SK-N-SH (cell line): ENCODE measurements at regions not wholly inside any gene's neighbourhood (a gene's known extent, or its start where the extent isn't known, plus 50 kb on each side); places are given as distances from the start of the nearest gene placed in this dataset.

ENCODE experiments used
- CTCF ChIA-PET: fragments of 300-600, 350-600 bp; formaldehyde crosslinking; extraction: SDS; loops from one replicate; lab custom pipeline; 2021; lab: Yijun Ruan, JAX
- POLR2A ChIA-PET: fragments of 350-600 bp; sonication (Branson Sonifier 250); formaldehyde crosslinking; extraction: SDS; loops from one replicate; lab custom pipeline; 2020; ENCODE audit warnings: antibody characterized with exemption, inconsistent platforms; lab: Yijun Ruan, JAX
- DNase-seq: peaks from one replicate; pipeline ENCODE4 v3.0.0; 2012
- H2AFZ ChIP-seq: fragments of 200-600 bp; sonication (generic); 2 replicates; pipeline ENCODE4 v1.8.1; 2016; ENCODE audit warnings: antibody characterized with exemption, mild to moderate bottlenecking, low read depth
- H3F3A ChIP-seq: fragments of 200-600 bp; sonication (generic); replicated peaks from 2 replicates; pipeline ENCODE3; 2016; ENCODE audit warnings: antibody characterized with exemption, mild to moderate bottlenecking; ENCODE audit not compliant: insufficient read depth
- H3K27ac ChIP-seq, 2 experiments: fragments of 200-500 bp in 1 of 2; fragments of 200-600 bp in 1 of 2; sonication (Bioruptor generic) in 1 of 2; sonication (generic), shearing (Covaris generic) in 1 of 2; 2 replicates each; pipeline versions ENCODE4 v1.5.1 to v1.6.1; 2014 to 2016; ENCODE audit warnings: low read depth in 2 of 2, inconsistent platforms in 1 of 2, low read length in 1 of 2, mild to moderate bottlenecking in 1 of 2, mixed read lengths in 1 of 2
- H3K27me3 ChIP-seq: fragments of 200-600 bp; sonication (generic), shearing (Covaris generic); 2 replicates; pipeline ENCODE4 v1.6.1; 2016; ENCODE audit warnings: mixed run types; ENCODE audit not compliant: insufficient read depth
- H3K36me3 ChIP-seq, 2 experiments: fragments of 200-500 bp in 1 of 2; fragments of 200-600 bp in 1 of 2; sonication (Bioruptor generic) in 1 of 2; sonication (generic) in 1 of 2; replicated peaks in 1 of 2; 2 replicates each; pipeline versions ENCODE3 to v1.5.1; 2014 to 2016; ENCODE audit warnings: low read length in 1 of 2, mild to moderate bottlenecking in 1 of 2; ENCODE audit not compliant: insufficient read depth in 2 of 2, control insufficient read depth in 1 of 2
- H3K4me1 ChIP-seq, 2 experiments: fragments of 200-500 bp in 1 of 2; fragments of 200-600 bp in 1 of 2; sonication (Bioruptor generic) in 1 of 2; sonication (generic), shearing (Covaris generic) in 1 of 2; 2 replicates each; pipeline versions ENCODE4 v1.5.1 to v1.6.1; 2014 to 2016; ENCODE audit warnings: low read depth in 1 of 2, low read length in 1 of 2, mixed run types in 1 of 2; ENCODE audit not compliant: insufficient read depth in 2 of 2, control insufficient read depth in 1 of 2
- H3K4me2 ChIP-seq: fragments of 200-600 bp; sonication (generic), shearing (Covaris generic); 2 replicates; pipeline ENCODE4 v1.6.1; 2017; ENCODE audit warnings: mixed run types
- H3K4me3 ChIP-seq, 2 experiments: fragments of 200-500 bp in 1 of 2; fragments of 200-600 bp in 1 of 2; sonication (Bioruptor generic) in 1 of 2; sonication (generic), shearing (Covaris generic) in 1 of 2; 2 replicates each; pipeline versions ENCODE4 v1.5.1 to v1.8.1; 2014 to 2016; ENCODE audit warnings: low read depth in 2 of 2, inconsistent platforms in 1 of 2, low read length in 1 of 2, mild to moderate bottlenecking in 1 of 2, mixed read lengths in 1 of 2, moderate library complexity in 1 of 2
- H3K79me2 ChIP-seq: fragments of 200-600 bp; sonication (generic); 2 replicates; pipeline ENCODE4 v1.8.1; 2017; ENCODE audit warnings: mild to moderate bottlenecking; ENCODE audit not compliant: insufficient read depth
- H3K9ac ChIP-seq: fragments of 200-600 bp; sonication (generic); 2 replicates; pipeline ENCODE4 v1.6.1; 2017; ENCODE audit warnings: mixed run types
- H3K9me2 ChIP-seq: fragments of 200-600 bp; sonication (generic); 2 replicates; pipeline ENCODE4 v1.6.1; 2017; ENCODE audit warnings: mixed run types
- H3K9me3 ChIP-seq: fragments of 200-600 bp; sonication (generic); 2 replicates; pipeline ENCODE4 v1.6.1; 2017; ENCODE audit warnings: mixed run types, mild to moderate bottlenecking, moderate library complexity
- H4K20me1 ChIP-seq: fragments of 200-600 bp; sonication (generic); 2 replicates; pipeline ENCODE4 v1.6.1; 2017; ENCODE audit warnings: mild to moderate bottlenecking, mixed run types; ENCODE audit not compliant: insufficient read depth
- CHD2 ChIP-seq: fragments of 150-350 bp; IDR thresholded peaks from 2 replicates; pipeline ENCODE4 v1.6.1; 2018; ENCODE audit warnings: low read length; ENCODE audit not compliant: partially characterized antibody
- CTCF ChIP-seq: fragments of 200-600 bp; sonication (generic); IDR thresholded peaks from 2 replicates; pipeline ENCODE4 v1.6.1; 2017; ENCODE audit warnings: antibody characterized with exemption, mild to moderate bottlenecking, moderate library complexity
- ELF1 ChIP-seq: IDR thresholded peaks from 2 replicates; pipeline ENCODE4 v1.4.0; 2012
- EZH2phosphoT487 ChIP-seq: fragments of 200-600 bp; sonication (generic); IDR thresholded peaks from 2 replicates; pipeline ENCODE4 v1.6.1; 2017; ENCODE audit warnings: low read depth, mixed run types, mild to moderate bottlenecking, antibody characterized with exemption, moderate library complexity, borderline replicate concordance
- FOXJ3 ChIP-seq: sonication (generic); formaldehyde crosslinking; IDR thresholded peaks from 2 replicates; pipeline ENCODE4 v1.5.1; 2020; ENCODE audit warnings: mild to moderate bottlenecking, missing genetic modification reagents
- FOXM1 ChIP-seq: IDR thresholded peaks from 2 replicates; pipeline ENCODE4 v1.4.0; 2012; ENCODE audit warnings: low read depth, mild to moderate bottlenecking
- IRF3 ChIP-seq: fragments of 150-350 bp; IDR thresholded peaks from 2 replicates; pipeline ENCODE4 v1.6.1; 2016; ENCODE audit warnings: mild to moderate bottlenecking, low read depth, low read length
- JUND ChIP-seq: IDR thresholded peaks from 2 replicates; pipeline ENCODE4 v1.4.0; 2012
- MXI1 ChIP-seq: IDR thresholded peaks from 2 replicates; pipeline ENCODE4 v1.6.1; 2012; ENCODE audit warnings: mild to moderate bottlenecking, low read depth, low read length, improper control_type of control experiment
- NRF1 ChIP-seq: IDR thresholded peaks from 2 replicates; pipeline ENCODE4 v1.6.1; 2012; ENCODE audit warnings: low read depth, mild to moderate bottlenecking, low read length
- RAD21 ChIP-seq: IDR thresholded peaks from 2 replicates; pipeline ENCODE4 v1.6.1; 2012; ENCODE audit warnings: mild to moderate bottlenecking, low read length
- SIN3A ChIP-seq: IDR thresholded peaks from 2 replicates; pipeline ENCODE4 v1.6.1; 2012; ENCODE audit warnings: low read depth, mild to moderate bottlenecking, low read length, moderate library complexity, borderline replicate concordance
- USF1 ChIP-seq: IDR thresholded peaks from 2 replicates; pipeline ENCODE4 v1.4.0; 2012; ENCODE audit warnings: low read depth, borderline replicate concordance
- USF2 ChIP-seq: fragments of 150-350 bp; IDR thresholded peaks from 2 replicates; pipeline ENCODE4 v1.6.1; 2017; ENCODE audit warnings: antibody characterized with exemption, low read length, low read depth, borderline replicate concordance
- WGBS: methylation state at CpG from one replicate; pipeline ENCODE4 v1.1.6; 2017; ENCODE audit warnings: low lambda C conversion rate; 5-methylcytosine and 5-hydroxymethylcytosine counted together

GRCh38 chr11:27949951-27950738, 157.8 kb downstream of the KIF18A start:
- Histone ChIP-seq H3K4me3 (no peak overlapping the region), H3K4me1 (no peaks in the 10 kb centered on the region), H4K20me1 (no peaks in the 10 kb centered on the region), H3K36me3 (no peaks in the 10 kb centered on the region), H3K9me3 (no peaks in the 10 kb centered on the region), H3K27me3 (no peaks in the 10 kb centered on the region), H3K4me2 (no peak overlapping the region), H3K79me2 (no peaks in the 10 kb centered on the region), H3K9ac (no peak overlapping the region), H2AFZ (no peak overlapping the region), H3K27ac (no peak overlapping the region), H3F3A (no peaks in the 10 kb centered on the region), H3K9me2 (no peaks in the 10 kb centered on the region)
- 92% methylated on average over 1 of the region's 1 CpG for WGBS
- CTCF ChIA-PET = no interaction called here
- DNase-seq = no peak
- TF ChIP-seq MXI1 (no peak), RAD21 (no peak), NRF1 (no peak), EZH2phosphoT487 (no peak), CHD2 (no peak), FOXM1 (no peak), FOXJ3 (no peak), SIN3A (no peak), ELF1 (no peak), USF2 (no peak), JUND (no peak), IRF3 (no peak), USF1 (no peak), CTCF (no peak)
- POLR2A ChIA-PET = no interaction called here
